ENCODE measurements at regions not wholly inside any gene's neighbourhood (a gene's known extent, or its start where the extent isn't known, plus 50 kb on each side); places are given as distances from the start of the nearest gene placed in this dataset.

DNA sequence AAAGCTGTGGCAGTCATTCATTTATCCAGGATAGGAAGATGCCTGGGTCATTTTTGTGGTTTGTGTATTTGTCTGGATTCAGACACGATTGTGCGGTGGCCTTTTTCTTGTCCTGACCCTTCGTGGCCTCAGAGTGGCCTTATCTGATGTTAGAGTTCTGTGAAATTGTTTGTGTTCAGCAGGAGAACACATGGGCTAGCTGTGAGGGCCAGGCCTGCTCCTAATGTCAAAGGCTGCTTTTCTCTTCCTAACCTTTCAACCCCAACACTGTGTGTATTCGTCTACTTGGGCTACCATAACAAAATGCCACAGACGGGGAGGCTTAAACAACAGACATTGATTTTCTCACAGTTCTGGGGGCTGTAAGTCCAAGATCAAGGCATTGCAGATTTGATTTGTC, 321.8 kb downstream of the CD83 start:
- TF ChIP-seq CSDC2 (CRISPR knock-in tag; IDR thresholded peaks at IDR 0.05) = no peak
- TF ChIP-seq ARNTL (CRISPR knock-in tag; IDR thresholded peaks at IDR 0.05; ENCODE audit: borderline replicate concordance, low read depth) = no peak
- TF ChIP-seq RARB (CRISPR knock-in tag; IDR thresholded peaks at IDR 0.05) = no peak
- no peak for TF ChIP-seq ZC3H10 (CRISPR knock-in tag; IDR thresholded peaks at IDR 0.05)
- TF ChIP-seq, protein P1, sequence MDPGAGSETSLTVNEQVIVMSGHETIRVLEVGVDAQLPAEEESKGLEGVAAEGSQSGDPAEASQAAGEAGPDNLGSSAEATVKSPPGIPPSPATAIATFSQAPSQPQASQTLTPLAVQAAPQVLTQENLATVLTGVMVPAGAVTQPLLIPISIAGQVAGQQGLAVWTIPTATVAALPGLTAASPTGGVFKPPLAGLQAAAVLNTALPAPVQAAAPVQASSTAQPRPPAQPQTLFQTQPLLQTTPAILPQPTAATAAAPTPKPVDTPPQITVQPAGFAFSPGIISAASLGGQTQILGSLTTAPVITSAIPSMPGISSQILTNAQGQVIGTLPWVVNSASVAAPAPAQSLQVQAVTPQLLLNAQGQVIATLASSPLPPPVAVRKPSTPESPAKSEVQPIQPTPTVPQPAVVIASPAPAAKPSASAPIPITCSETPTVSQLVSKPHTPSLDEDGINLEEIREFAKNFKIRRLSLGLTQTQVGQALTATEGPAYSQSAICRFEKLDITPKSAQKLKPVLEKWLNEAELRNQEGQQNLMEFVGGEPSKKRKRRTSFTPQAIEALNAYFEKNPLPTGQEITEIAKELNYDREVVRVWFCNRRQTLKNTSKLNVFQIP (CRISPR knock-in tag; IDR thresholded peaks at IDR 0.05; ENCODE audit: borderline replicate concordance, low read depth) = no peak
- TF ChIP-seq, protein P2, sequence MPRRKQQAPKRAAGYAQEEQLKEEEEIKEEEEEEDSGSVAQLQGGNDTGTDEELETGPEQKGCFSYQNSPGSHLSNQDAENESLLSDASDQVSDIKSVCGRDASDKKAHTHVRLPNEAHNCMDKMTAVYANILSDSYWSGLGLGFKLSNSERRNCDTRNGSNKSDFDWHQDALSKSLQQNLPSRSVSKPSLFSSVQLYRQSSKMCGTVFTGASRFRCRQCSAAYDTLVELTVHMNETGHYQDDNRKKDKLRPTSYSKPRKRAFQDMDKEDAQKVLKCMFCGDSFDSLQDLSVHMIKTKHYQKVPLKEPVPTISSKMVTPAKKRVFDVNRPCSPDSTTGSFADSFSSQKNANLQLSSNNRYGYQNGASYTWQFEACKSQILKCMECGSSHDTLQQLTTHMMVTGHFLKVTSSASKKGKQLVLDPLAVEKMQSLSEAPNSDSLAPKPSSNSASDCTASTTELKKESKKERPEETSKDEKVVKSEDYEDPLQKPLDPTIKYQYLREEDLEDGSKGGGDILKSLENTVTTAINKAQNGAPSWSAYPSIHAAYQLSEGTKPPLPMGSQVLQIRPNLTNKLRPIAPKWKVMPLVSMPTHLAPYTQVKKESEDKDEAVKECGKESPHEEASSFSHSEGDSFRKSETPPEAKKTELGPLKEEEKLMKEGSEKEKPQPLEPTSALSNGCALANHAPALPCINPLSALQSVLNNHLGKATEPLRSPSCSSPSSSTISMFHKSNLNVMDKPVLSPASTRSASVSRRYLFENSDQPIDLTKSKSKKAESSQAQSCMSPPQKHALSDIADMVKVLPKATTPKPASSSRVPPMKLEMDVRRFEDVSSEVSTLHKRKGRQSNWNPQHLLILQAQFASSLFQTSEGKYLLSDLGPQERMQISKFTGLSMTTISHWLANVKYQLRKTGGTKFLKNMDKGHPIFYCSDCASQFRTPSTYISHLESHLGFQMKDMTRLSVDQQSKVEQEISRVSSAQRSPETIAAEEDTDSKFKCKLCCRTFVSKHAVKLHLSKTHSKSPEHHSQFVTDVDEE (CRISPR knock-in tag; IDR thresholded peaks at IDR 0.05) = no peak
- no peak for TF ChIP-seq GLIS3 (CRISPR knock-in tag; IDR thresholded peaks at IDR 0.05)
- TF ChIP-seq, protein P3, sequence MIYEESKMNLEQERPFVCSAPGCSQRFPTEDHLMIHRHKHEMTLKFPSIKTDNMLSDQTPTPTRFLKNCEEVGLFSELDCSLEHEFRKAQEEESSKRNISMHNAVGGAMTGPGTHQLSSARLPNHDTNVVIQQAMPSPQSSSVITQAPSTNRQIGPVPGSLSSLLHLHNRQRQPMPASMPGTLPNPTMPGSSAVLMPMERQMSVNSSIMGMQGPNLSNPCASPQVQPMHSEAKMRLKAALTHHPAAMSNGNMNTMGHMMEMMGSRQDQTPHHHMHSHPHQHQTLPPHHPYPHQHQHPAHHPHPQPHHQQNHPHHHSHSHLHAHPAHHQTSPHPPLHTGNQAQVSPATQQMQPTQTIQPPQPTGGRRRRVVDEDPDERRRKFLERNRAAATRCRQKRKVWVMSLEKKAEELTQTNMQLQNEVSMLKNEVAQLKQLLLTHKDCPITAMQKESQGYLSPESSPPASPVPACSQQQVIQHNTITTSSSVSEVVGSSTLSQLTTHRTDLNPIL (CRISPR knock-in tag; IDR thresholded peaks at IDR 0.05; ENCODE audit: low read depth) = no peak
- TF ChIP-seq, protein P4, sequence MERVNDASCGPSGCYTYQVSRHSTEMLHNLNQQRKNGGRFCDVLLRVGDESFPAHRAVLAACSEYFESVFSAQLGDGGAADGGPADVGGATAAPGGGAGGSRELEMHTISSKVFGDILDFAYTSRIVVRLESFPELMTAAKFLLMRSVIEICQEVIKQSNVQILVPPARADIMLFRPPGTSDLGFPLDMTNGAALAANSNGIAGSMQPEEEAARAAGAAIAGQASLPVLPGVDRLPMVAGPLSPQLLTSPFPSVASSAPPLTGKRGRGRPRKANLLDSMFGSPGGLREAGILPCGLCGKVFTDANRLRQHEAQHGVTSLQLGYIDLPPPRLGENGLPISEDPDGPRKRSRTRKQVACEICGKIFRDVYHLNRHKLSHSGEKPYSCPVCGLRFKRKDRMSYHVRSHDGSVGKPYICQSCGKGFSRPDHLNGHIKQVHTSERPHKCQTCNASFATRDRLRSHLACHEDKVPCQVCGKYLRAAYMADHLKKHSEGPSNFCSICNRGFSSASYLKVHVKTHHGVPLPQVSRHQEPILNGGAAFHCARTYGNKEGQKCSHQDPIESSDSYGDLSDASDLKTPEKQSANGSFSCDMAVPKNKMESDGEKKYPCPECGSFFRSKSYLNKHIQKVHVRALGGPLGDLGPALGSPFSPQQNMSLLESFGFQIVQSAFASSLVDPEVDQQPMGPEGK (CRISPR knock-in tag; IDR thresholded peaks at IDR 0.05; ENCODE audit: borderline replicate concordance) = no peak
- TF ChIP-seq BACH2 (CRISPR knock-in tag; IDR thresholded peaks at IDR 0.05; ENCODE audit: borderline replicate concordance) = no peak
- TF ChIP-seq PPARA (CRISPR knock-in tag; IDR thresholded peaks at IDR 0.05; ENCODE audit: borderline replicate concordance) = no peak
- no peak for TF ChIP-seq OSR1 (CRISPR knock-in tag; IDR thresholded peaks at IDR 0.05)
- no peak for TF ChIP-seq ZNF565 (CRISPR knock-in tag; conservative IDR thresholded peaks at IDR 0.05; ENCODE audit: low read depth)
- TF ChIP-seq TCF4 (CRISPR knock-in tag; IDR thresholded peaks at IDR 0.05; ENCODE audit: borderline replicate concordance) = no peak
- TF ChIP-seq ISL1 (CRISPR knock-in tag; IDR thresholded peaks at IDR 0.05) = no peak
- no peak for TF ChIP-seq ZNF8 (CRISPR knock-in tag; IDR thresholded peaks at IDR 0.05)
- TF ChIP-seq, protein P5, sequence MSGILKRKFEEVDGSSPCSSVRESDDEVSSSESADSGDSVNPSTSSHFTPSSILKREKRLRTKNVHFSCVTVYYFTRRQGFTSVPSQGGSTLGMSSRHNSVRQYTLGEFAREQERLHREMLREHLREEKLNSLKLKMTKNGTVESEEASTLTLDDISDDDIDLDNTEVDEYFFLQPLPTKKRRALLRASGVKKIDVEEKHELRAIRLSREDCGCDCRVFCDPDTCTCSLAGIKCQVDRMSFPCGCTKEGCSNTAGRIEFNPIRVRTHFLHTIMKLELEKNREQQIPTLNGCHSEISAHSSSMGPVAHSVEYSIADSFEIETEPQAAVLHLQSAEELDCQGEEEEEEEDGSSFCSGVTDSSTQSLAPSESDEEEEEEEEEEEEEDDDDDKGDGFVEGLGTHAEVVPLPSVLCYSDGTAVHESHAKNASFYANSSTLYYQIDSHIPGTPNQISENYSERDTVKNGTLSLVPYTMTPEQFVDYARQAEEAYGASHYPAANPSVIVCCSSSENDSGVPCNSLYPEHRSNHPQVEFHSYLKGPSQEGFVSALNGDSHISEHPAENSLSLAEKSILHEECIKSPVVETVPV (CRISPR knock-in tag; IDR thresholded peaks at IDR 0.05) = no peak
- TF ChIP-seq ZFP3 (CRISPR knock-in tag; IDR thresholded peaks at IDR 0.05) = no peak
- TF ChIP-seq ESRRG (CRISPR knock-in tag; IDR thresholded peaks at IDR 0.05) = no peak
- no peak for TF ChIP-seq SNAI2 (CRISPR knock-in tag; IDR thresholded peaks at IDR 0.05)

DNA sequence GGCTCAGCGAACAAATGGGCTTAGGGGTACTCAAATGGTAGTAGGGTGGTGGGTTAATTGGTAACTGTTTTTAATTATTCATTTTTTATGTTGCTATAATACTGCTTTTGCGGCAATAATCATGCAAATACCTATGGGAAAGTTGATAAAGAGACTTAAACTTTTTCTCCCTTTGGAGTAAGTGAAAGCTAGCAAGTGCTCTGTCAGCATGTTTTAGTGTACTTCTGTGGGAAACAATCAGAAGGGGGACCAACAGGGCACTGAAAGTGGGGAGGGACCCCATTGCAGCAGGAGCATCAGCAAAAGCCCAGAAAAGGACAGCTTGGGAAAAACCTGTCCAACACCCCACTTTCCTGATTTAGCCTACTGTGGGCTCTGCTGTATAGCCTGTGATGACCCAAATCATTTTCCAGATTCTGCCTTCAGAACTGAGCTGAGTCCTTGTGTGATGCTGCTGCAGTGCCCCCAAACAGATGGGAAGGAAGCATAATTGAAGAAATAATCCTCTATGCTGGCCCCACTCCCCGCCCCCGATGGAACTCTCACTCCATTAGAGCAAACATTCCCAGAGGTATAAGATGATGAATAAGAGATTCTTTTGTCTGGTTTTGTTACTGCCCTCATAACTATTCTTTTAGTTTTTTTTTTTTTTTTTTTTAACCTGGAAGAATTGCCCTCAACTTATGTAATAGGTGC, 322.8 kb downstream of the CD83 start:
- no peak for ATAC-seq
- TF ChIP-seq PPARA (CRISPR knock-in tag; IDR thresholded peaks at IDR 0.05; ENCODE audit: borderline replicate concordance) = no peak
- TF ChIP-seq ESRRG (CRISPR knock-in tag; IDR thresholded peaks at IDR 0.05) = no peak
- no peak for TF ChIP-seq ZNF8 (CRISPR knock-in tag; IDR thresholded peaks at IDR 0.05)
- no peak for TF ChIP-seq CSDC2 (CRISPR knock-in tag; IDR thresholded peaks at IDR 0.05)
- no peak for TF ChIP-seq BACH2 (CRISPR knock-in tag; IDR thresholded peaks at IDR 0.05; ENCODE audit: borderline replicate concordance)
- no peak for TF ChIP-seq ZNF70 (CRISPR knock-in tag; IDR thresholded peaks at IDR 0.05)

More for the DNA sequence above, 321.8 kb downstream of the CD83 start:
- no peak for ATAC-seq
